SK-N-SH treated with all-trans-retinoic acid at 6 μM for 48 hours (cell line): ENCODE measurements at regions not wholly inside any gene's neighbourhood (a gene's known extent, or its start where the extent isn't known, plus 50 kb on each side); places are given as distances from the start of the nearest gene placed in this dataset.

Experiments used
- ATAC-seq: fragments of 200-7000 bp; cut with Tn5 transposase; 3 replicates; pipeline ENCODE4 v1.9.1; 2020; ENCODE audit warnings: mild to moderate bottlenecking, moderate library complexity
- ARNTL ChIP-seq: fragments of 450-650 bp; formaldehyde crosslinking; IDR thresholded peaks from 2 replicates; pipeline ENCODE4 v1.5.0; 2020; ENCODE audit warnings: low read depth, mild to moderate bottlenecking, moderate library complexity, borderline replicate concordance
- BACH2 ChIP-seq: fragments of 250-450 bp; sonication (Bioruptor Pico); IDR thresholded peaks from 2 replicates; pipeline ENCODE4 v1.9.0; 2021; ENCODE audit warnings: mild to moderate bottlenecking, borderline replicate concordance
- CSDC2 ChIP-seq: fragments of 250-450 bp; sonication (Bioruptor Pico); IDR thresholded peaks from 2 replicates; pipeline ENCODE4 v1.5.0; 2020; ENCODE audit warnings: mild to moderate bottlenecking, moderate library complexity
- GLIS3 ChIP-seq: fragments of 250-450 bp; sonication (Bioruptor Pico); IDR thresholded peaks from 2 replicates; pipeline ENCODE4 v1.5.0; 2020; ENCODE audit warnings: mild to moderate bottlenecking, moderate library complexity
- ISL1 ChIP-seq: fragments of 250-450 bp; sonication (Bioruptor Pico); IDR thresholded peaks from 2 replicates; pipeline ENCODE4 v2.1.2; 2022; ENCODE audit warnings: mild to moderate bottlenecking, moderate library complexity
- OSR1 ChIP-seq: fragments of 250-450 bp; sonication (Bioruptor Pico); IDR thresholded peaks from 2 replicates; pipeline ENCODE4 v1.8.0; 2022; ENCODE audit warnings: moderate library complexity, mild to moderate bottlenecking, inconsistent platforms
- PPARA ChIP-seq: fragments of 250-450 bp; sonication (Bioruptor Pico); IDR thresholded peaks from 2 replicates; pipeline ENCODE4 v1.5.0; 2020; ENCODE audit warnings: mild to moderate bottlenecking, borderline replicate concordance
- RARB ChIP-seq: fragments of 250-450 bp; sonication (Bioruptor Pico); IDR thresholded peaks from 2 replicates; pipeline ENCODE4 v1.8.0; 2021; ENCODE audit warnings: mild to moderate bottlenecking, moderate library complexity
- SNAI2 ChIP-seq: fragments of 250-450 bp; sonication (Bioruptor Pico); IDR thresholded peaks from 2 replicates; pipeline ENCODE4 v1.5.0; 2020; ENCODE audit warnings: mild to moderate bottlenecking, moderate library complexity
- TCF4 ChIP-seq: fragments of 250-450 bp; sonication (Bioruptor Pico); IDR thresholded peaks from 2 replicates; pipeline ENCODE4 v1.8.0; 2021; ENCODE audit warnings: mild to moderate bottlenecking, moderate library complexity, borderline replicate concordance
- TOX ChIP-seq: fragments of 250-450 bp; sonication (Bioruptor Pico); IDR thresholded peaks from 2 replicates; pipeline ENCODE4 v1.8.0; 2021; ENCODE audit warnings: mild to moderate bottlenecking, moderate library complexity, borderline replicate concordance
- ZC3H10 ChIP-seq: fragments of 250-450 bp; sonication (Bioruptor Pico); IDR thresholded peaks from 2 replicates; pipeline ENCODE4 v1.5.1; 2021; ENCODE audit warnings: mild to moderate bottlenecking, moderate library complexity
- ZFP3 ChIP-seq: fragments of 250-450 bp; sonication (Bioruptor Pico); IDR thresholded peaks from 2 replicates; pipeline ENCODE4 v1.5.0; 2020; ENCODE audit warnings: mild to moderate bottlenecking, moderate library complexity
- ZFP30 ChIP-seq: fragments of 450-650 bp; formaldehyde crosslinking; IDR thresholded peaks from 2 replicates; pipeline ENCODE4 v1.5.0; 2022; ENCODE audit warnings: mild to moderate bottlenecking, moderate library complexity
- ZNF565 ChIP-seq: fragments of 450-650 bp; formaldehyde crosslinking; conservative IDR thresholded peaks from 2 replicates; pipeline ENCODE4 v1.5.0; 2020; ENCODE audit warnings: low read depth, mild to moderate bottlenecking, moderate library complexity
- ZNF70 ChIP-seq: fragments of 450-650 bp; formaldehyde crosslinking; IDR thresholded peaks from 2 replicates; pipeline ENCODE4 v1.5.0; 2020; ENCODE audit warnings: mild to moderate bottlenecking, moderate library complexity
- ZNF8 ChIP-seq: fragments of 450-650 bp; formaldehyde crosslinking; IDR thresholded peaks from 2 replicates; pipeline ENCODE4 v1.5.0; 2020; ENCODE audit warnings: mild to moderate bottlenecking, moderate library complexity
- TF ChIP-seq, protein P1 (sequence below): fragments of 250-450 bp; sonication (Bioruptor Pico); IDR thresholded peaks from 2 replicates; pipeline ENCODE4 v1.5.1; 2020; ENCODE audit warnings: low read depth, mild to moderate bottlenecking, moderate library complexity
- TF ChIP-seq, protein P2 (sequence below): fragments of 250-450 bp; sonication (Bioruptor Pico); IDR thresholded peaks from 2 replicates; pipeline ENCODE4 v1.5.1; 2021; ENCODE audit warnings: mild to moderate bottlenecking, moderate library complexity
- TF ChIP-seq, protein P3 (sequence below): fragments of 250-450 bp; sonication (Bioruptor Pico); IDR thresholded peaks from 2 replicates; pipeline ENCODE4 v1.5.0; 2020; ENCODE audit warnings: mild to moderate bottlenecking, moderate library complexity
- TF ChIP-seq, protein P4 (sequence below): fragments of 250-450 bp; sonication (Bioruptor Pico); IDR thresholded peaks from 2 replicates; pipeline ENCODE4 v1.8.0; 2021; ENCODE audit warnings: low read depth, mild to moderate bottlenecking, moderate library complexity, borderline replicate concordance

DNA sequence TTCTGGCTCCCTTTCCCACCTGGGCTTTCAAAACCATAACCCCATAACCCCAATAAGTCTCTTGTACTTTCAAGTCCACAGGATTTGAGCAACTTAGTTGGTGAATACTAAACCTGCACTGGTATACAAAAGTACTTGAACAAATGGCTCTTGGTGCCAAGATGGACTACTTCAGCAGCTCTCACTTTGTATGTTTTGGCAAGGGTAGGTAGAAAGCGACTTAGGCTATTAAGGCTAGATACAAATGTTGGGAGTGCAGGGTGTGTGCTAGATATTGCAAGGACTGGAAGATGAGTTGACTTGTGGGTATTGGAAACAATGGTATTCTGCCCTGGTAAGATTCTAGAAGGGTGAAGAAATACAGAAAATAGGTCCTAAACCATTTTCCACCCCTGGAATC is 182.6 kb upstream of the MOCS1 start:
- TF ChIP-seq TCF4 (no peak), CSDC2 (CRISPR knock-in tag) (no peak), ZNF8 (CRISPR knock-in tag) (no peak), ARNTL (CRISPR knock-in tag) (no peak), ZFP30 (CRISPR knock-in tag) (no peak), ZNF70 (CRISPR knock-in tag) (no peak), BACH2 (CRISPR knock-in tag) (no peak), PPARA (no peak), ZC3H10 (CRISPR knock-in tag) (no peak), SNAI2 (no peak), RARB (CRISPR knock-in tag) (no peak)
- TF ChIP-seq, protein P1, sequence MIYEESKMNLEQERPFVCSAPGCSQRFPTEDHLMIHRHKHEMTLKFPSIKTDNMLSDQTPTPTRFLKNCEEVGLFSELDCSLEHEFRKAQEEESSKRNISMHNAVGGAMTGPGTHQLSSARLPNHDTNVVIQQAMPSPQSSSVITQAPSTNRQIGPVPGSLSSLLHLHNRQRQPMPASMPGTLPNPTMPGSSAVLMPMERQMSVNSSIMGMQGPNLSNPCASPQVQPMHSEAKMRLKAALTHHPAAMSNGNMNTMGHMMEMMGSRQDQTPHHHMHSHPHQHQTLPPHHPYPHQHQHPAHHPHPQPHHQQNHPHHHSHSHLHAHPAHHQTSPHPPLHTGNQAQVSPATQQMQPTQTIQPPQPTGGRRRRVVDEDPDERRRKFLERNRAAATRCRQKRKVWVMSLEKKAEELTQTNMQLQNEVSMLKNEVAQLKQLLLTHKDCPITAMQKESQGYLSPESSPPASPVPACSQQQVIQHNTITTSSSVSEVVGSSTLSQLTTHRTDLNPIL (CRISPR knock-in tag), result no peak
- TF ChIP-seq, protein P2, sequence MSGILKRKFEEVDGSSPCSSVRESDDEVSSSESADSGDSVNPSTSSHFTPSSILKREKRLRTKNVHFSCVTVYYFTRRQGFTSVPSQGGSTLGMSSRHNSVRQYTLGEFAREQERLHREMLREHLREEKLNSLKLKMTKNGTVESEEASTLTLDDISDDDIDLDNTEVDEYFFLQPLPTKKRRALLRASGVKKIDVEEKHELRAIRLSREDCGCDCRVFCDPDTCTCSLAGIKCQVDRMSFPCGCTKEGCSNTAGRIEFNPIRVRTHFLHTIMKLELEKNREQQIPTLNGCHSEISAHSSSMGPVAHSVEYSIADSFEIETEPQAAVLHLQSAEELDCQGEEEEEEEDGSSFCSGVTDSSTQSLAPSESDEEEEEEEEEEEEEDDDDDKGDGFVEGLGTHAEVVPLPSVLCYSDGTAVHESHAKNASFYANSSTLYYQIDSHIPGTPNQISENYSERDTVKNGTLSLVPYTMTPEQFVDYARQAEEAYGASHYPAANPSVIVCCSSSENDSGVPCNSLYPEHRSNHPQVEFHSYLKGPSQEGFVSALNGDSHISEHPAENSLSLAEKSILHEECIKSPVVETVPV (CRISPR knock-in tag), result no peak
- no peak for ATAC-seq

DNA sequence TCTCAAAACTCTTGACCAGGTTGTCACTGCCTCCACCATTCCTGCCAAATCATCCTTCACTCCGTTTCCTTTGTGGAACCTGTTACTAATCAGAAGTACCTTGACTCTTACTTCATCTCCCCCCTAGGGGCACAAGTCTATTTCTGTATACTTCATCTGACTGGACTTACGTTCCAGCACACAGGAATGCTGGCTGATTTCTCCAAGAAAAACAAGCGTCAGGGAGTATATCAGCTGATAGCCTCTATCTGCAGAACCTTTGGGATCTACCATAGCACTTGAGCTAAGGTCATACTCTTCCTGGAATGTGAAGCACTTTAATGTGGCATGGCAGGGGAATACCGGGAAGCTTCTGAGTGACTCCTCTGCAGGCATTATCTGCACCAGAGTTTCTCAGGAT is 178.1 kb upstream of the MOCS1 start:
- no peak for ATAC-seq

More for the DNA sequence above, 178.1 kb upstream of the MOCS1 start:
- TF ChIP-seq PPARA (no peak), TCF4 (no peak), GLIS3 (CRISPR knock-in tag) (no peak), OSR1 (no peak), RARB (CRISPR knock-in tag) (no peak), BACH2 (CRISPR knock-in tag) (no peak), TOX (CRISPR knock-in tag) (no peak), ISL1 (CRISPR knock-in tag) (no peak), SNAI2 (no peak), ZC3H10 (CRISPR knock-in tag) (no peak), ZFP3 (CRISPR knock-in tag) (no peak), ZNF565 (CRISPR knock-in tag) (no peak), ZNF8 (CRISPR knock-in tag) (no peak), CSDC2 (CRISPR knock-in tag) (no peak), ZNF70 (CRISPR knock-in tag) (no peak), ZFP30 (CRISPR knock-in tag) (no peak)
- TF ChIP-seq, protein P2 (CRISPR knock-in tag), result no peak
- TF ChIP-seq, protein P3, sequence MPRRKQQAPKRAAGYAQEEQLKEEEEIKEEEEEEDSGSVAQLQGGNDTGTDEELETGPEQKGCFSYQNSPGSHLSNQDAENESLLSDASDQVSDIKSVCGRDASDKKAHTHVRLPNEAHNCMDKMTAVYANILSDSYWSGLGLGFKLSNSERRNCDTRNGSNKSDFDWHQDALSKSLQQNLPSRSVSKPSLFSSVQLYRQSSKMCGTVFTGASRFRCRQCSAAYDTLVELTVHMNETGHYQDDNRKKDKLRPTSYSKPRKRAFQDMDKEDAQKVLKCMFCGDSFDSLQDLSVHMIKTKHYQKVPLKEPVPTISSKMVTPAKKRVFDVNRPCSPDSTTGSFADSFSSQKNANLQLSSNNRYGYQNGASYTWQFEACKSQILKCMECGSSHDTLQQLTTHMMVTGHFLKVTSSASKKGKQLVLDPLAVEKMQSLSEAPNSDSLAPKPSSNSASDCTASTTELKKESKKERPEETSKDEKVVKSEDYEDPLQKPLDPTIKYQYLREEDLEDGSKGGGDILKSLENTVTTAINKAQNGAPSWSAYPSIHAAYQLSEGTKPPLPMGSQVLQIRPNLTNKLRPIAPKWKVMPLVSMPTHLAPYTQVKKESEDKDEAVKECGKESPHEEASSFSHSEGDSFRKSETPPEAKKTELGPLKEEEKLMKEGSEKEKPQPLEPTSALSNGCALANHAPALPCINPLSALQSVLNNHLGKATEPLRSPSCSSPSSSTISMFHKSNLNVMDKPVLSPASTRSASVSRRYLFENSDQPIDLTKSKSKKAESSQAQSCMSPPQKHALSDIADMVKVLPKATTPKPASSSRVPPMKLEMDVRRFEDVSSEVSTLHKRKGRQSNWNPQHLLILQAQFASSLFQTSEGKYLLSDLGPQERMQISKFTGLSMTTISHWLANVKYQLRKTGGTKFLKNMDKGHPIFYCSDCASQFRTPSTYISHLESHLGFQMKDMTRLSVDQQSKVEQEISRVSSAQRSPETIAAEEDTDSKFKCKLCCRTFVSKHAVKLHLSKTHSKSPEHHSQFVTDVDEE, result no peak
- TF ChIP-seq, protein P4, sequence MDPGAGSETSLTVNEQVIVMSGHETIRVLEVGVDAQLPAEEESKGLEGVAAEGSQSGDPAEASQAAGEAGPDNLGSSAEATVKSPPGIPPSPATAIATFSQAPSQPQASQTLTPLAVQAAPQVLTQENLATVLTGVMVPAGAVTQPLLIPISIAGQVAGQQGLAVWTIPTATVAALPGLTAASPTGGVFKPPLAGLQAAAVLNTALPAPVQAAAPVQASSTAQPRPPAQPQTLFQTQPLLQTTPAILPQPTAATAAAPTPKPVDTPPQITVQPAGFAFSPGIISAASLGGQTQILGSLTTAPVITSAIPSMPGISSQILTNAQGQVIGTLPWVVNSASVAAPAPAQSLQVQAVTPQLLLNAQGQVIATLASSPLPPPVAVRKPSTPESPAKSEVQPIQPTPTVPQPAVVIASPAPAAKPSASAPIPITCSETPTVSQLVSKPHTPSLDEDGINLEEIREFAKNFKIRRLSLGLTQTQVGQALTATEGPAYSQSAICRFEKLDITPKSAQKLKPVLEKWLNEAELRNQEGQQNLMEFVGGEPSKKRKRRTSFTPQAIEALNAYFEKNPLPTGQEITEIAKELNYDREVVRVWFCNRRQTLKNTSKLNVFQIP (CRISPR knock-in tag), result no peak
- TF ChIP-seq, protein P1 (CRISPR knock-in tag), result no peak
